ENCODE measurements at regions not wholly inside any gene's neighbourhood (a gene's known extent, or its start where the extent isn't known, plus 50 kb on each side); places are given as distances from the start of the nearest gene placed in this dataset.

- TF ChIP-seq, protein P1, sequence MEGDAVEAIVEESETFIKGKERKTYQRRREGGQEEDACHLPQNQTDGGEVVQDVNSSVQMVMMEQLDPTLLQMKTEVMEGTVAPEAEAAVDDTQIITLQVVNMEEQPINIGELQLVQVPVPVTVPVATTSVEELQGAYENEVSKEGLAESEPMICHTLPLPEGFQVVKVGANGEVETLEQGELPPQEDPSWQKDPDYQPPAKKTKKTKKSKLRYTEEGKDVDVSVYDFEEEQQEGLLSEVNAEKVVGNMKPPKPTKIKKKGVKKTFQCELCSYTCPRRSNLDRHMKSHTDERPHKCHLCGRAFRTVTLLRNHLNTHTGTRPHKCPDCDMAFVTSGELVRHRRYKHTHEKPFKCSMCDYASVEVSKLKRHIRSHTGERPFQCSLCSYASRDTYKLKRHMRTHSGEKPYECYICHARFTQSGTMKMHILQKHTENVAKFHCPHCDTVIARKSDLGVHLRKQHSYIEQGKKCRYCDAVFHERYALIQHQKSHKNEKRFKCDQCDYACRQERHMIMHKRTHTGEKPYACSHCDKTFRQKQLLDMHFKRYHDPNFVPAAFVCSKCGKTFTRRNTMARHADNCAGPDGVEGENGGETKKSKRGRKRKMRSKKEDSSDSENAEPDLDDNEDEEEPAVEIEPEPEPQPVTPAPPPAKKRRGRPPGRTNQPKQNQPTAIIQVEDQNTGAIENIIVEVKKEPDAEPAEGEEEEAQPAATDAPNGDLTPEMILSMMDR (IDR thresholded peaks at IDR 0.05) = no peak
- TF ChIP-seq POLR2AphosphoS5 (IDR thresholded peaks at IDR 0.05) = no peak
These were observed 265.1 kb downstream of the IRX2 start for GRCh38 chr5:2486373-2486772.
